ENCODE measurements at regions not wholly inside any gene's neighbourhood (a gene's known extent, or its start where the extent isn't known, plus 50 kb on each side); places are given as distances from the start of the nearest gene placed in this dataset.

DNA sequence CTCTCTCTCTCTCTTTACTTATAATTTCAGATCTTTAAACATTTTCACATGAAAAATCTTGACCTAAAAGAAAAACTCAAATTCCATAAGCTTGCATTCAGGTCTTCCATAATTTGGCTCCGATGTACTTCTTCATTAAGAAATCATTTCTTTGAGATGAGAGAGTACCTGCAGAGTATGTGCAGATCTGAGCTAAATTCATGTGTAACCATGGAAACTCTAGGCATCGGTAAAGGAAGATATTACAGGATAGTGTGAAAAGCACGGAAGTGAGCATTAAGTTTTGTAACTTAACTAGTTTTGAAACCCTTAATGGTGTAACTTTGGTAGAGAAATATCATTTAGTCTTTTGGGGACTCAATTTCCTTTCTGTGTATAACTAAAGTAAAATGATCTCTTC lies 295.9 kb upstream of the SOX4 start:
- Histone ChIP-seq H3K27me3 (no peaks in the 10 kb centered on the region), H3K27ac (no peak overlapping the region), H3K4me3 (no peak overlapping the region), H3K4me1 (no peaks in the 10 kb centered on the region), H3K9me3 (no peaks in the 10 kb centered on the region), H3K36me3 (no peaks in the 10 kb centered on the region)
- intact Hi-C loops (cut with DNase I), result no loop called here
- no peak for DNase-seq
- 82% methylated on average over 3 of the region's 3 CpGs for WGBS (ENCODE audit: insufficient coverage, low coverage, low lambda C conversion rate, missing lambda C conversion rate)
- no peak for ATAC-seq
- TF ChIP-seq POLR2A (IDR thresholded peaks at IDR 0.05) (no peak), CTCF (IDR thresholded peaks at IDR 0.05) (no peak)

DNA sequence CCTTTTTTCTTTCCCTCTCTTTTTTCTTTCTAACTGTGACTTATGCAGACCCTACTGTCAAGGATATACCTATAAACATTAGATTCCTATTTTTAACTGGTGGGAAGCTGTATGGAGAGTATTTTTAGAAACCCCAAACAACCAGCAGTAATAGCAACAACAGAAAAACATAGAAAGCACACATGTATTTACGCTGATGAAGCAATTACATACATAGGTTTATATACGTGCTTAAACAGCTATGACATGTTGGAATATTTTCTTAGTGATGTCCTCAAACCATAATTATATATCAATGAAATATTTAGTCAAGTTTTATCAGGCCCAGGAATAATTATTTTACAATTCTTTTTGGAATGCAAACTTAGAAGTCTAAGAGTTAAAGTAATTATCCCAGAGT lies 294.3 kb upstream of the SOX4 start:
- intact Hi-C loops (cut with DNase I), result no loop called here
- Histone ChIP-seq H3K4me3 (no peak overlapping the region), H3K4me1 (no peaks in the 10 kb centered on the region), H3K27ac (no peak overlapping the region), H3K36me3 (no peaks in the 10 kb centered on the region), H3K9me3 (no peaks in the 10 kb centered on the region), H3K27me3 (no peaks in the 10 kb centered on the region)
- 67% methylated on average over 2 of the region's 2 CpGs for WGBS (ENCODE audit: insufficient coverage, low coverage, low lambda C conversion rate, missing lambda C conversion rate)
- TF ChIP-seq CTCF (IDR thresholded peaks at IDR 0.05), result no peak
- TF ChIP-seq POLR2A (IDR thresholded peaks at IDR 0.05), result no peak
- ATAC-seq (no peak), DNase-seq (no peak)

- no peak overlapping the region for H3K4me3 ChIP-seq
- intact Hi-C loops (cut with DNase I), result no loop called here
- no peak overlapping the region for H3K27ac ChIP-seq
- no peaks in the 10 kb centered on the region for H3K27me3 ChIP-seq
- no peaks in the 10 kb centered on the region for H3K36me3 ChIP-seq
- H3K9me3 ChIP-seq, result no peaks in the 10 kb centered on the region
- WGBS (ENCODE audit: insufficient coverage, low coverage, low lambda C conversion rate, missing lambda C conversion rate), result 85% methylated on average over 3 of the region's 3 CpGs
- no peaks in the 10 kb centered on the region for H3K4me1 ChIP-seq
- ATAC-seq, result no peak
- TF ChIP-seq POLR2A (IDR thresholded peaks at IDR 0.05), result no peak
- no peak for TF ChIP-seq CTCF (IDR thresholded peaks at IDR 0.05)
- no peak for DNase-seq
These were observed 293.1 kb upstream of the SOX4 start for GRCh38 chr6:21300439-21300838.

GRCh38 chr6:21305893-21306332 lies 287.6 kb upstream of the SOX4 start:
- H3K4me3 ChIP-seq, result no peak overlapping the region
- peaks cover 0 to 5% (median 0%) of the 10 kb centered on the region in 4 donors for H3K4me1 ChIP-seq
- WGBS (ENCODE audit: insufficient coverage, low coverage, low lambda C conversion rate, missing lambda C conversion rate), result 30% methylated on average over 2 of the region's 2 CpGs
- H3K9me3 ChIP-seq, result no peaks in the 10 kb centered on the region
- DNase-seq, result no peak
- H3K27me3 ChIP-seq, result no peaks in the 10 kb centered on the region
- no peak overlapping the region for H3K27ac ChIP-seq
- intact Hi-C loops (cut with DNase I), result no loop called here
- ATAC-seq, result peak; percentile 91 to 97 (median 96)
- TF ChIP-seq POLR2A (IDR thresholded peaks at IDR 0.05) (no peak), CTCF (IDR thresholded peaks at IDR 0.05) (peak; percentile 23 to 68 (median 44))
- H3K36me3 ChIP-seq, result no peaks in the 10 kb centered on the region

DNA sequence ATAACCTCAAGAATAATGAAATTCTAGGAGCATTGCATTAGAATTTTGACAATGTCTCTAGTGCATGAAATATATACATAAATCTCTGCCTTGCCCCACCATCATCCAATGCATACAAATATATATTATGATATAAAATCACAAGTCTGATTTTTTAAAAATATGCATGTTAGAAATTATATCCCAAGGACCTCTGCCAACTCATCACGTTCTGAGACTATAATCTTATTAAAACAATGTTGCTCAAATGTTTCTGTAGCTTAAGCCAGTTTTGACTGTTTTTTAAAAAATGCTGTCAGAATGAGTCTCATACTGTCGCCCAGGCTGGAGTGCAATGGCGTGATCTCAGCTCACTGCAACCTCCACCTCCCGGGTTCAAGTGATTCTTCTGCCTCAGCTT lies 287.0 kb upstream of the SOX4 start:
- intact Hi-C loops (cut with DNase I), result no loop called here
- no peak for DNase-seq
- Histone ChIP-seq H3K9me3 (no peaks in the 10 kb centered on the region), H3K27ac (no peak overlapping the region), H3K4me1 (peaks cover 0 to 5% (median 0%) of the 10 kb centered on the region in 4 donors), H3K27me3 (no peaks in the 10 kb centered on the region), H3K36me3 (no peaks in the 10 kb centered on the region), H3K4me3 (no peak overlapping the region)
- WGBS (ENCODE audit: insufficient coverage, low coverage, low lambda C conversion rate, missing lambda C conversion rate), result 63% methylated on average over 2 of the region's 4 CpGs
- TF ChIP-seq POLR2A (IDR thresholded peaks at IDR 0.05) (no peak), CTCF (IDR thresholded peaks at IDR 0.05) (no peak)
- no peak for ATAC-seq
